ENCODE measurements at regions not wholly inside any gene's neighbourhood (a gene's known extent, or its start where the extent isn't known, plus 50 kb on each side); places are given as distances from the start of the nearest gene placed in this dataset.

GRCh38 chr11:20261526-20261925 is 101.3 kb upstream of the DBX1 start:
- TF ChIP-seq CTCF (IDR thresholded peaks at IDR 0.05) = no peak

- no peak for TF ChIP-seq CTCF (IDR thresholded peaks at IDR 0.05)
Observed at GRCh38 chr11:20260307-20260706, 100.0 kb upstream of the DBX1 start.

GRCh38 chr11:20259506-20259905 is 99.2 kb upstream of the DBX1 start:
- no peak for TF ChIP-seq CTCF (IDR thresholded peaks at IDR 0.05)

GRCh38 chr11:20258376-20258895 is 98.2 kb upstream of the DBX1 start:
- TF ChIP-seq CTCF (IDR thresholded peaks at IDR 0.05) = no peak

GRCh38 chr11:20256925-20257324 is 96.7 kb upstream of the DBX1 start:
- no peak for TF ChIP-seq CTCF (IDR thresholded peaks at IDR 0.05)

GRCh38 chr11:20253796-20254195 is 93.5 kb upstream of the DBX1 start:
- no peak for TF ChIP-seq CTCF (IDR thresholded peaks at IDR 0.05)

GRCh38 chr11:20251496-20251895 is 91.2 kb upstream of the DBX1 start:
- TF ChIP-seq CTCF (IDR thresholded peaks at IDR 0.05) = no peak

GRCh38 chr11:20250644-20251247 is 90.5 kb upstream of the DBX1 start:
- no peak for TF ChIP-seq CTCF (IDR thresholded peaks at IDR 0.05)
